CD14-positive monocyte (primary cell): ENCODE measurements at regions not wholly inside any gene's neighbourhood (a gene's known extent, or its start where the extent isn't known, plus 50 kb on each side); places are given as distances from the start of the nearest gene placed in this dataset.

Source experiments
- DNase-seq, 3 donors: peaks; one replicate each; pipeline ENCODE4 v3.0.0-alpha.2; 2011 to 2022
- H2AFZ ChIP-seq: 2 replicates; pipeline ENCODE4 v1.6.0; 2012; ENCODE audit warnings: mild to moderate bottlenecking, low read depth, low read length, inconsistent platforms; ENCODE audit not compliant: insufficient read depth, poor library complexity, severe bottlenecking
- H3K27ac ChIP-seq, 2 donors: 1 replicate in 1 of 2; 2 replicates in 1 of 2; pipeline ENCODE4 v1.5.1; 2012 to 2013; ENCODE audit warnings: low read length in 2 of 2, control low read depth in 1 of 2, inconsistent platforms in 1 of 2, low read depth in 1 of 2, mild to moderate bottlenecking in 1 of 2
- H3K27me3 ChIP-seq, 2 donors: one replicate each; pipeline versions ENCODE4 v1.6.0 to v1.6.1; 2011 to 2013; ENCODE audit warnings: low read length in 2 of 2; ENCODE audit not compliant: control insufficient read depth in 2 of 2, insufficient read depth in 2 of 2
- H3K36me3 ChIP-seq, 2 donors: replicated peaks in 1 of 2; 1 replicate in 1 of 2; 2 replicates in 1 of 2; pipeline versions ENCODE4 v1.5.1 to v1.6.1; 2012 to 2013; ENCODE audit warnings: low read length in 2 of 2, control low read depth in 1 of 2, inconsistent platforms in 1 of 2, mild to moderate bottlenecking in 1 of 2; ENCODE audit not compliant: insufficient read depth in 2 of 2, control insufficient read depth in 1 of 2
- H3K4me1 ChIP-seq, 2 donors: 1 replicate in 1 of 2; 2 replicates in 1 of 2; pipeline versions ENCODE4 v1.5.1 to v1.6.1; 2012 to 2013; ENCODE audit warnings: low read length in 2 of 2, control low read depth in 1 of 2, inconsistent platforms in 1 of 2, mild to moderate bottlenecking in 1 of 2, moderate library complexity in 1 of 2; ENCODE audit not compliant: insufficient read depth in 2 of 2, control insufficient read depth in 1 of 2
- H3K4me2 ChIP-seq: replicated peaks from 2 replicates; pipeline ENCODE3; 2012; ENCODE audit warnings: low read length, moderate library complexity, mild to moderate bottlenecking; ENCODE audit not compliant: poor library complexity, severe bottlenecking; ENCODE audit errors: extremely low read depth
- H3K4me3 ChIP-seq, 3 experiments: fragments of 200-600 bp in 1 of 3; sonication (generic) in 1 of 3; replicated peaks in 1 of 3; 1 replicate in 2 of 3; 2 replicates in 1 of 3; pipeline ENCODE4 v1.5.1; 2011 to 2013; ENCODE audit warnings: low read length in 3 of 3, mild to moderate bottlenecking in 3 of 3, control low read depth in 2 of 3, low read depth in 2 of 3, inconsistent platforms in 1 of 3, moderate library complexity in 1 of 3
- H3K79me2 ChIP-seq: 2 replicates; pipeline ENCODE4 v1.6.0; 2012; ENCODE audit warnings: mild to moderate bottlenecking, control low read depth, inconsistent platforms, low read length, moderate library complexity; ENCODE audit not compliant: insufficient read depth
- H3K9ac ChIP-seq: 2 replicates; pipeline ENCODE4 v1.6.0; 2017; ENCODE audit warnings: low read length, mild to moderate bottlenecking; ENCODE audit not compliant: insufficient read depth, poor library complexity, severe bottlenecking
- H3K9me3 ChIP-seq, 2 donors: replicated peaks in 1 of 2; 1 replicate in 1 of 2; 2 replicates in 1 of 2; pipeline versions ENCODE4 v1.5.1 to v1.6.1; 2012 to 2013; ENCODE audit warnings: low read length in 2 of 2, control low read depth in 1 of 2; ENCODE audit not compliant: control insufficient read depth in 1 of 2, insufficient read depth in 1 of 2
- H4K20me1 ChIP-seq: 2 replicates; pipeline ENCODE4 v1.6.0; 2012; ENCODE audit warnings: mild to moderate bottlenecking, low read length, control low read depth, moderate library complexity; ENCODE audit not compliant: insufficient read depth
- H3K27ac Mint-ChIP-seq, 7 donors: one replicate each; pipeline ENCODE4 v1.8.0; 2020; ENCODE audit warnings: mild to moderate bottlenecking in 7 of 7, mixed read lengths in 7 of 7, moderate library complexity in 6 of 7, inconsistent platforms in 2 of 7
- H3K27me3 Mint-ChIP-seq, 3 donors: one replicate each; pipeline ENCODE4 v1.8.0; 2021 to 2022; ENCODE audit warnings: low read depth in 3 of 3, mild to moderate bottlenecking in 3 of 3, mixed read lengths in 3 of 3, moderate library complexity in 3 of 3, inconsistent platforms in 1 of 3
- H3K36me3 Mint-ChIP-seq, 2 donors: one replicate each; pipeline ENCODE4 v1.8.0; 2020; ENCODE audit warnings: mixed read lengths in 2 of 2, inconsistent platforms in 1 of 2, mild to moderate bottlenecking in 1 of 2
- H3K4me1 Mint-ChIP-seq: one replicate; pipeline ENCODE4 v1.8.0; 2020; ENCODE audit warnings: mild to moderate bottlenecking, mixed read lengths
- H3K4me3 Mint-ChIP-seq, 2 donors: one replicate each; pipeline ENCODE4 v1.8.0; 2020; ENCODE audit warnings: mild to moderate bottlenecking in 2 of 2, mixed read lengths in 2 of 2, moderate library complexity in 1 of 2
- H3K9me3 Mint-ChIP-seq, 7 donors: one replicate each; pipeline ENCODE4 v1.8.0; 2020 to 2022; ENCODE audit warnings: mixed read lengths in 7 of 7, mild to moderate bottlenecking in 6 of 7, moderate library complexity in 6 of 7, inconsistent platforms in 2 of 7
- WGBS: methylation state at CpG from one replicate; pipeline ENCODE4 v1.1.5; 2013; ENCODE audit warnings: missing lambda C conversion rate; ENCODE audit not compliant: insufficient coverage; 5-methylcytosine and 5-hydroxymethylcytosine counted together
- intact Hi-C, 2 donors: fragments of 100-400 bp; cut with micrococcal nuclease; formaldehyde crosslinking; loops; one replicate each; pipeline versions ENCODE4 v1.15.0 to v1.15.1; 2023
- TF ChIP-seq, protein P1 (sequence below): fragments of 200-600 bp; IDR thresholded peaks from one replicate; pipeline ENCODE4 v1.8.0; 2022; ENCODE audit warnings: antibody characterized with exemption, mild to moderate bottlenecking

DNA sequence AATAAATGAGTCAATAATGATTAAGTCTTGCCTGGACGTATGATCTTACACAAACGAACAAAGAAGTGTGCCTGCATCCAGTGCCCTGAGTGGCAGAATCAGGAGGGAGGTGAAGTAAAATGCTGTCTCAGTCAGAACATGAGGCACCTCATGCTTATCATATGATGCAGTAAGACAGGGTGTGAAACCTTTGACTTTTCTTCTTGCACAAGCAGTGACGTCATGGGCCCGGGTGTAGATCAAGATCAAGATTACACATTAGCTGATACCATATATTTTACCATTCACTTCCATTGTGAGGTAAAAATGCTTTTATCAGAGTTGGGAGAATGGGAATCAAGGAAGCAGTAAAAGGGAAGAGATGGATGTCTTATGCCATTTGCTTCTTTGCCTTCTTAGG lies 291.6 kb upstream of the PLSCR5 start:
- no peaks in the 10 kb centered on the region for H4K20me1 ChIP-seq
- H2AFZ ChIP-seq: no peak overlapping the region
- H3K27me3 ChIP-seq: no peaks in the 10 kb centered on the region
- no peak overlapping the region for H3K9ac ChIP-seq
- H3K4me3 ChIP-seq: no peak overlapping the region
- TF ChIP-seq, protein P1, sequence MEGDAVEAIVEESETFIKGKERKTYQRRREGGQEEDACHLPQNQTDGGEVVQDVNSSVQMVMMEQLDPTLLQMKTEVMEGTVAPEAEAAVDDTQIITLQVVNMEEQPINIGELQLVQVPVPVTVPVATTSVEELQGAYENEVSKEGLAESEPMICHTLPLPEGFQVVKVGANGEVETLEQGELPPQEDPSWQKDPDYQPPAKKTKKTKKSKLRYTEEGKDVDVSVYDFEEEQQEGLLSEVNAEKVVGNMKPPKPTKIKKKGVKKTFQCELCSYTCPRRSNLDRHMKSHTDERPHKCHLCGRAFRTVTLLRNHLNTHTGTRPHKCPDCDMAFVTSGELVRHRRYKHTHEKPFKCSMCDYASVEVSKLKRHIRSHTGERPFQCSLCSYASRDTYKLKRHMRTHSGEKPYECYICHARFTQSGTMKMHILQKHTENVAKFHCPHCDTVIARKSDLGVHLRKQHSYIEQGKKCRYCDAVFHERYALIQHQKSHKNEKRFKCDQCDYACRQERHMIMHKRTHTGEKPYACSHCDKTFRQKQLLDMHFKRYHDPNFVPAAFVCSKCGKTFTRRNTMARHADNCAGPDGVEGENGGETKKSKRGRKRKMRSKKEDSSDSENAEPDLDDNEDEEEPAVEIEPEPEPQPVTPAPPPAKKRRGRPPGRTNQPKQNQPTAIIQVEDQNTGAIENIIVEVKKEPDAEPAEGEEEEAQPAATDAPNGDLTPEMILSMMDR: no peak
- H3K4me1 ChIP-seq: no peaks in the 10 kb centered on the region
- no peaks in the 10 kb centered on the region for H3K9me3 ChIP-seq
- no peaks in the 10 kb centered on the region for H3K79me2 ChIP-seq
- DNase-seq: no peak
- WGBS: 100% methylated on average over 2 of the region's 4 CpGs
- H3K36me3 ChIP-seq: no peaks in the 10 kb centered on the region
- Mint-ChIP-seq H3K27ac (no peak overlapping the region), H3K9me3 (peaks cover 0 to 3% (median 0%) of the 10 kb centered on the region in 7 donors), H3K4me3 (no peak overlapping the region), H3K36me3 (no peaks in the 10 kb centered on the region), H3K27me3 (no peaks in the 10 kb centered on the region), H3K4me1 (no peaks in the 10 kb centered on the region)
- intact Hi-C loops: no loop called here
- no peak overlapping the region for H3K27ac ChIP-seq
- no peak overlapping the region for H3K4me2 ChIP-seq

DNA sequence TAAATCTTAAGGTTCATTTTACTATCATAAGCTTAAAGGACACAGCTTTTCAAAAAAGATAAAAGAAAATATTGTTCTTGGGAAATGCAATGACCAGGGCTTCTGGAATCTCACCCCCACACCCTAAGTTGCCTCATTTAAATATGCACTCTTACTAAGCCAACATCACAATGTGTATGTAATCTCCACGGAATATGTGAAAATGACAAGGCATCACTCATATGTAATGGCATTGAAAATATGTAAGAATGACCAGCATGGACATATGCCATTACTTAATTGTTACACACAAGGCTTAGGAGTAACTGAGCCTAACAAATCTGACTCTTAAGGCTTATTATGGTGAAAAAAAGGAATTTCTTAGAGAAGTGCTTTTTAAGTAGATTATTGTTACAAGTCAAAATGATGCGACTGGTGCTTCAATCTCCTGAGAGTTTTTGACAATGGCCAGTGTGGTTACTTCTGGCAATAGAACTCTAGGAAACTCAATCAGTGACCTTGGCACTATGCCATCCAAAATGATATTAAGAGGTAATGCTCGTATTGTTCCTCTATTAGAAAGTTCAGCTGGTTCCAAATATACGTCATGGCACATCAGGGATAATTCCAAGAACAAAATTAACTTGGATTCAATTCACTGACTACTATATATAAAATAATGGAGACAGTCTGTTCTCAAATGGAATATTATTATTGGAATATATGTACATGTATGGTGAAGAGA lies 290.0 kb upstream of the PLSCR5 start:
- H3K9ac ChIP-seq: no peak overlapping the region
- H3K9me3 ChIP-seq: no peaks in the 10 kb centered on the region
- H3K27ac Mint-ChIP-seq: no peak overlapping the region
- H2AFZ ChIP-seq: no peak overlapping the region
- no peaks in the 10 kb centered on the region for H3K79me2 ChIP-seq
- TF ChIP-seq, protein P1: no peak
- no peak overlapping the region for H3K27ac ChIP-seq
- H4K20me1 ChIP-seq: no peaks in the 10 kb centered on the region
- no peaks in the 10 kb centered on the region for H3K27me3 Mint-ChIP-seq
- intact Hi-C loops: no loop called here
- 100% methylated on average over 1 of the region's 4 CpGs for WGBS
- no peaks in the 10 kb centered on the region for H3K27me3 ChIP-seq
- H3K36me3 Mint-ChIP-seq: no peaks in the 10 kb centered on the region
- H3K36me3 ChIP-seq: no peaks in the 10 kb centered on the region
- no peak for DNase-seq
- H3K9me3 Mint-ChIP-seq: peaks cover 0 to 3% (median 0%) of the 10 kb centered on the region in 7 donors
- no peaks in the 10 kb centered on the region for H3K4me1 ChIP-seq
- H3K4me2 ChIP-seq: no peak overlapping the region
- no peaks in the 10 kb centered on the region for H3K4me1 Mint-ChIP-seq
- no peak overlapping the region for H3K4me3 Mint-ChIP-seq
- H3K4me3 ChIP-seq: no peak overlapping the region
